ENCODE measurements at regions not wholly inside any gene's neighbourhood (a gene's known extent, or its start where the extent isn't known, plus 50 kb on each side); places are given as distances from the start of the nearest gene placed in this dataset.
A peak's percentile ranks its signal among the peaks of the same experiment; 100 is the strongest.
"Not testable (repeated sequence)": the region's sequence is repeated elsewhere in the genome, so short reads cannot be mapped to it uniquely, and the experiment has no call there.

- no peak for DNase-seq (ENCODE audit: low read depth, low spot score)
Measured at GRCh38 chr13:31385540-31385939, 185.8 kb downstream of the B3GLCT start.

- no peak for DNase-seq (ENCODE audit: low read depth, low spot score)
Measured at GRCh38 chr13:31394506-31394905, 194.7 kb downstream of the B3GLCT start.

- DNase-seq (ENCODE audit: low read depth, low spot score), result no peak
Measured at GRCh38 chr13:31395090-31395489, 195.3 kb downstream of the B3GLCT start.

- DNase-seq (ENCODE audit: low read depth, low spot score), result no peak
Measured at GRCh38 chr13:31399690-31400089, 199.9 kb downstream of the B3GLCT start.

- not testable (repeated sequence) for DNase-seq (ENCODE audit: low read depth, low spot score)
Measured at GRCh38 chr13:31403711-31404110, 203.9 kb downstream of the B3GLCT start.

GRCh38 chr13:31408927-31409326 lies 209.2 kb downstream of the B3GLCT start:
- no peak for DNase-seq (ENCODE audit: low read depth, low spot score)

GRCh38 chr13:31409678-31410356 lies 210.0 kb downstream of the B3GLCT start:
- DNase-seq (ENCODE audit: low read depth, low spot score), result no peak

GRCh38 chr13:31413516-31413915 lies 213.7 kb downstream of the B3GLCT start:
- DNase-seq (ENCODE audit: low read depth, low spot score), result no peak

GRCh38 chr13:31416066-31416465 lies 216.3 kb downstream of the B3GLCT start:
- no peak for DNase-seq (ENCODE audit: low read depth, low spot score)

- no peak for DNase-seq (ENCODE audit: low read depth, low spot score)
Measured at GRCh38 chr13:31418186-31418585, 218.4 kb downstream of the B3GLCT start.

- no peak for DNase-seq (ENCODE audit: low read depth, low spot score)
Measured at GRCh38 chr13:31421756-31422155, 222.0 kb downstream of the B3GLCT start.

GRCh38 chr13:31424130-31424729 lies 224.5 kb downstream of the B3GLCT start:
- DNase-seq (ENCODE audit: low read depth, low spot score), result peak; percentile 25

- no peak for DNase-seq (ENCODE audit: low read depth, low spot score)
Measured at GRCh38 chr13:31426395-31426794, 226.6 kb downstream of the B3GLCT start.

GRCh38 chr13:31427151-31428100 lies 227.7 kb downstream of the B3GLCT start:
- DNase-seq (ENCODE audit: low read depth, low spot score), result no peak

- DNase-seq (ENCODE audit: low read depth, low spot score), result no peak
Measured at GRCh38 chr13:31431722-31432137, 232.0 kb downstream of the B3GLCT start.

- DNase-seq (ENCODE audit: low read depth, low spot score), result no peak
Measured at GRCh38 chr13:31433207-31433606, 233.4 kb downstream of the B3GLCT start.

GRCh38 chr13:31433746-31434145 lies 234.0 kb downstream of the B3GLCT start:
- no peak for DNase-seq (ENCODE audit: low read depth, low spot score)

- DNase-seq (ENCODE audit: low read depth, low spot score), result no peak
Measured at GRCh38 chr13:31434613-31435012, 234.8 kb downstream of the B3GLCT start.

- DNase-seq (ENCODE audit: low read depth, low spot score), result no peak
Measured at GRCh38 chr13:31435536-31435935, 235.8 kb downstream of the B3GLCT start.

GRCh38 chr13:31436478-31436877 lies 236.7 kb downstream of the B3GLCT start:
- no peak for DNase-seq (ENCODE audit: low read depth, low spot score)

GRCh38 chr13:31437975-31438374 lies 238.2 kb downstream of the B3GLCT start:
- DNase-seq (ENCODE audit: low read depth, low spot score), result no peak

- DNase-seq (ENCODE audit: low read depth, low spot score), result no peak
Measured at GRCh38 chr13:31440132-31440531, 240.4 kb downstream of the B3GLCT start.

Data from iPS DF 19.7 (cell line).